Tibial nerve (tissue), 3 donors: ENCODE measurements at regions not wholly inside any gene's neighbourhood (a gene's known extent, or its start where the extent isn't known, plus 50 kb on each side); places are given as distances from the start of the nearest gene placed in this dataset.

ENCODE experiments used
- CTCF ChIP-seq, 5 experiments: fragments of 200-600 bp in 3 of 5; fragments of 450-650 bp in 2 of 5; sonication (generic) in 3 of 5; IDR thresholded peaks; one replicate each; pipeline ENCODE4 v1.5.1; 2016 to 2019; ENCODE audit warnings: antibody characterized with exemption in 5 of 5, mild to moderate bottlenecking in 3 of 5, moderate library complexity in 2 of 5
- POLR2A ChIP-seq, 2 donors: fragments of 450-650 bp; IDR thresholded peaks; one replicate each; pipeline ENCODE4 v1.6.1; 2017; ENCODE audit warnings: antibody characterized with exemption in 2 of 2, mild to moderate bottlenecking in 2 of 2, moderate library complexity in 2 of 2

GRCh38 chr11:27212248-27212780, 150.7 kb downstream of the CCDC34 start:
- TF ChIP-seq CTCF (IDR thresholded peaks at IDR 0.05) (no peak), POLR2A (IDR thresholded peaks at IDR 0.05) (no peak)
